ENCODE measurements at regions not wholly inside any gene's neighbourhood (a gene's known extent, or its start where the extent isn't known, plus 50 kb on each side); places are given as distances from the start of the nearest gene placed in this dataset.

DNA sequence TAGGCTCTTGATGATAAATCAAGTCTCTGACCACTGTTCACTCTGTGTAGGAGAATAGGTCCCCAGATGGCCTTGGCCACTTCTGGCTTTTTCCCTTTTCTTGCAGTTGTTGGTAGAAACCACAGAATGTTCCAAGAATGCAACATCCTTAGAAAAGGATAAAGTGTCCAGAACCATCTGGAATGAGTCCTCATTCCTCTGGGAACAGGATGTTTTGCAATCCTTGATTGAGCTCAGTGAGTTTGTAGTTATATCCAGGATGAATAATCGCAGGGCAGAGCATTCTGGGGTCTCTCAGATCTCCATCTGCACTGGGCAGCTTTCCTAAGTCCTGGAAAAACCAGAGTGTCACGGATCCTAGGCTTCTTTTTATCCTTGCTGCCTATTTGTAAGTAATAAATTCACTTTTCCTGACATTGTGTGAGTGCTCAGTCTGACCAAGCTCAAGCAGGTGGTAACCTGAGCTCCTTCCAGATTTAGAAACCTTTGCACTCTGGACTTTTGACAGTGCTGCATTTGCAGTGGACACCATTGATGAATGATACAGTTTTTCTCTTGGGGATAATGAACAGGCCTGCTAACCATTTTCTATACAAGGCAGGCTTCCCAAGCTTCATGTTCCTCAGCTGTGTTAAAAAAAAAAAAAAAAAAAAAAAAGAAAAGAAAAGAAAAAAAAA is 1028.6 kb downstream of the OTOL1 start:
- Mint-ChIP-seq H3K27me3 (no peaks in the 10 kb centered on the region), H3K4me3 (no peak overlapping the region), H3K36me3 (ENCODE audit: low read depth) (no peaks in the 10 kb centered on the region), H3K4me1 (ENCODE audit: low read depth) (no peaks in the 10 kb centered on the region), H3K27ac (no peak overlapping the region), H3K9me3 (no peaks in the 10 kb centered on the region)
- POLR2A ChIA-PET = no interaction called here
- TF ChIP-seq, protein P1, sequence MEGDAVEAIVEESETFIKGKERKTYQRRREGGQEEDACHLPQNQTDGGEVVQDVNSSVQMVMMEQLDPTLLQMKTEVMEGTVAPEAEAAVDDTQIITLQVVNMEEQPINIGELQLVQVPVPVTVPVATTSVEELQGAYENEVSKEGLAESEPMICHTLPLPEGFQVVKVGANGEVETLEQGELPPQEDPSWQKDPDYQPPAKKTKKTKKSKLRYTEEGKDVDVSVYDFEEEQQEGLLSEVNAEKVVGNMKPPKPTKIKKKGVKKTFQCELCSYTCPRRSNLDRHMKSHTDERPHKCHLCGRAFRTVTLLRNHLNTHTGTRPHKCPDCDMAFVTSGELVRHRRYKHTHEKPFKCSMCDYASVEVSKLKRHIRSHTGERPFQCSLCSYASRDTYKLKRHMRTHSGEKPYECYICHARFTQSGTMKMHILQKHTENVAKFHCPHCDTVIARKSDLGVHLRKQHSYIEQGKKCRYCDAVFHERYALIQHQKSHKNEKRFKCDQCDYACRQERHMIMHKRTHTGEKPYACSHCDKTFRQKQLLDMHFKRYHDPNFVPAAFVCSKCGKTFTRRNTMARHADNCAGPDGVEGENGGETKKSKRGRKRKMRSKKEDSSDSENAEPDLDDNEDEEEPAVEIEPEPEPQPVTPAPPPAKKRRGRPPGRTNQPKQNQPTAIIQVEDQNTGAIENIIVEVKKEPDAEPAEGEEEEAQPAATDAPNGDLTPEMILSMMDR (IDR thresholded peaks at IDR 0.05) = no peak
- no peak for ATAC-seq
- intact Hi-C loops (cut with micrococcal nuclease) = no loop called here
- no peak for DNase-seq
- CTCF ChIA-PET = no interaction called here

DNA sequence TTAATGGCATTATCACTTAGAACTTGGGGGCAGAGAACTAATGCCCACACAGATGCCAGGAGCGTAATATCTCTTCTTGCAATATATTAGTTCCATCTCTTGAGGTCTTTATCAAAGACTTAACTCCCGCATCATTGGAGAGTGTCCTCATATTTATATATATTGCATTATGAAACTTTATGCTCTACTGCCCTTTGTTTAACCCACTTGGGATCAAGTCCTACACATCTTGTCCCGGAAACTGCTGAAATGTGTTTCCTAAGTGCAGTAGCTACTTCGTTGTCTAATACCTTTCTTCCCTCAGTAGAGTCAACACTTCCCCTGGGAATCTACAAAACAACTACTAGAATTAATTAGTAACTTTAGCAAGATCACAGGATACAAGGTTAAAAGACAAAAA is 1029.2 kb downstream of the OTOL1 start:
- no peak overlapping the region for H3K4me3 Mint-ChIP-seq
- ChIA-PET CTCF (no interaction called here), POLR2A (no interaction called here)
- ATAC-seq (no peak), DNase-seq (no peak)
- no peaks in the 10 kb centered on the region for H3K36me3 Mint-ChIP-seq (ENCODE audit: low read depth)
- no peaks in the 10 kb centered on the region for H3K27me3 Mint-ChIP-seq
- H3K27ac Mint-ChIP-seq = no peak overlapping the region
- TF ChIP-seq, protein P1 (IDR thresholded peaks at IDR 0.05) = no peak
- no peaks in the 10 kb centered on the region for H3K4me1 Mint-ChIP-seq (ENCODE audit: low read depth)
- H3K9me3 Mint-ChIP-seq = no peaks in the 10 kb centered on the region
- intact Hi-C loops (cut with micrococcal nuclease) = no loop called here

DNA sequence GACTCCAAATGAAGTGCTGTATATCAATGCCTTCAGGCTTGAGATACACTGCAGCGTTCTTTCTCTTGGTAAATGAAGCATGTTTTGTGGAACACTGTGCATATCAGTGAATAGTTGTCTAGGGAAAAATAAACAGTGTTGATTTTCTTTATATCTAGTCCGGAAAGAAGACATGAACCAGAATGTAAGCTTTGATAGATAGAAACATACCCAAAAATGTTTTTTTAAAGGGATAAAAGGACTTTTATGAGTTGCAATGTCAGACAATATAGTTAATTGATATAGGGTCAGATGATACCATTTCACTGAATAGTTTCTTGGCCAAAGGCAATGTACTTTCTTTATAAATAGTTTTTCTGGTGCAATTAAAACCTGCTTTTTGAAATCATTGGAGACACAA is 1037.8 kb downstream of the OTOL1 start:
- ChIA-PET POLR2A (no interaction called here), CTCF (no interaction called here)
- ATAC-seq = no peak
- Mint-ChIP-seq H3K9me3 (peaks cover 2% of the 10 kb centered on the region), H3K27ac (no peak overlapping the region), H3K4me1 (ENCODE audit: low read depth) (no peaks in the 10 kb centered on the region), H3K36me3 (ENCODE audit: low read depth) (no peaks in the 10 kb centered on the region), H3K27me3 (no peaks in the 10 kb centered on the region), H3K4me3 (no peak overlapping the region)
- DNase-seq = no peak
- TF ChIP-seq, protein P1 (IDR thresholded peaks at IDR 0.05) = no peak
- intact Hi-C loops (cut with micrococcal nuclease) = no loop called here

DNA sequence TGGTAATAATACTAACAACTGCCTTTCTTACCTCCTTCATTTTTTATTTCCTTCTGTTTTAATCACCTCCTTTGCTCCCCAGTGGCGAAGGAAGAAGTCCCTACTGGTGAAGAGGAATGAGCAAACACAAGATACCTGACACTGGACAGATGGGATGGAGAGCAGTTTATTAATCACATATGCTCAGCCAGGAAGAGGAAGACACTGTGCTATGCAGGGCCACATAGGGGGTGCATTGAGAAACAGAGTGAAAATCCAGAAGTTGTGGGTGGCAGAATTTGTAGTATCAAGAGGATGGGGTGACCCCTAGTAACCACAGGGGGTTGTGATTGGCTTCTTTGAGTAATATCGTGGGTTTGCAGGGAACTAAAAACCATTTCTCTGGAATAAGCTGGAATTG is 1041.9 kb downstream of the OTOL1 start:
- H3K4me1 Mint-ChIP-seq (ENCODE audit: low read depth) = no peaks in the 10 kb centered on the region
- ChIA-PET POLR2A (no interaction called here), CTCF (no interaction called here)
- no peaks in the 10 kb centered on the region for H3K36me3 Mint-ChIP-seq (ENCODE audit: low read depth)
- H3K27ac Mint-ChIP-seq = no peak overlapping the region
- H3K9me3 Mint-ChIP-seq = peaks cover 2% of the 10 kb centered on the region
- DNase-seq (no peak), ATAC-seq (no peak)
- TF ChIP-seq, protein P1 (IDR thresholded peaks at IDR 0.05) = no peak
- no peak overlapping the region for H3K4me3 Mint-ChIP-seq
- intact Hi-C loops (cut with micrococcal nuclease) = no loop called here
- no peaks in the 10 kb centered on the region for H3K27me3 Mint-ChIP-seq

DNA sequence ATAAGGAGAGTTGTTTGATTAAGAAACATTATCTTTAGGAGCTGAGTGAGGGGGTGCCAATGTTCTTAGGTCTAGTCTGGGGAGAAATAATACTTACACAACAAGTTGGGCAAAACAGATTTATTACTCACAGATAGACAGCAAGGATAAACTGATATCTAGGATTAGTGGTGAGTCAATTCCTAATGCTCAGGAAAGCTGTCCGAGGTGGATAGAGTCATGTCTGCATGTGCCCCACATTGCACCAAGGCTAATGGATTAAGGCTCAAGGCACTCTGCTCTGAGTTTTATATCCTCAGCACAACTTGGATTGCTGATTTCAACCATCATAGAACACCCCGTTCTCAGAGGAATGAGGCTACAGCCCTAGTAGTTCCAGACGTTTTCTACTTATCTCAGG is 1042.3 kb downstream of the OTOL1 start:
- Mint-ChIP-seq H3K4me3 (no peak overlapping the region), H3K4me1 (ENCODE audit: low read depth) (no peaks in the 10 kb centered on the region), H3K27ac (no peak overlapping the region), H3K36me3 (ENCODE audit: low read depth) (no peaks in the 10 kb centered on the region), H3K27me3 (no peaks in the 10 kb centered on the region), H3K9me3 (peaks cover 2% of the 10 kb centered on the region)
- ATAC-seq (no peak), DNase-seq (no peak)
- CTCF ChIA-PET = no interaction called here
- TF ChIP-seq, protein P1 (IDR thresholded peaks at IDR 0.05) = no peak
- intact Hi-C loops (cut with micrococcal nuclease) = no loop called here
- POLR2A ChIA-PET = no interaction called here
